H1 (cell line): ENCODE measurements at regions not wholly inside any gene's neighbourhood (a gene's known extent, or its start where the extent isn't known, plus 50 kb on each side); places are given as distances from the start of the nearest gene placed in this dataset.

Experiments used
- BCL11A ChIP-seq, 2 experiments: IDR thresholded peaks; one replicate each; pipeline ENCODE4 v1.6.1; 2011; ENCODE audit warnings: low read depth in 2 of 2, low read length in 2 of 2, mild to moderate bottlenecking in 2 of 2
- CTCF ChIP-seq, 3 experiments: IDR thresholded peaks; 1 replicate in 2 of 3; 2 replicates in 1 of 3; pipeline versions ENCODE4 v1.5.1 to v1.6.1; 2011; ENCODE audit warnings: low read length in 3 of 3, mild to moderate bottlenecking in 3 of 3, inconsistent platforms in 2 of 3, low read depth in 1 of 3, moderate library complexity in 1 of 3; ENCODE audit not compliant: insufficient read depth in 1 of 3; ENCODE audit errors: control extremely low read depth in 1 of 3
- HDAC6 ChIP-seq: IDR thresholded peaks from one replicate; pipeline ENCODE4 v1.7.1; 2012; ENCODE audit warnings: low read depth, mild to moderate bottlenecking, inconsistent platforms, low read length, moderate library complexity
- KDM1A ChIP-seq: fragments of 200-600, 300-600 bp; sonication (generic); IDR thresholded peaks from 2 replicates; pipeline ENCODE4 v1.7.1; 2016; ENCODE audit warnings: mild to moderate bottlenecking, low read length, borderline replicate concordance
- KDM4A ChIP-seq: IDR thresholded peaks from one replicate; pipeline ENCODE4 v1.7.1; 2012; ENCODE audit warnings: low read depth, mild to moderate bottlenecking, moderate library complexity, low read length, inconsistent platforms; ENCODE audit not compliant: severe bottlenecking
- POLR2AphosphoS5 ChIP-seq: IDR thresholded peaks from 2 replicates; pipeline ENCODE4 v1.6.1; 2011; ENCODE audit warnings: low read depth, low read length

GRCh38 chr1:115450501-115451040, 112.5 kb upstream of the NGF start (continued):
- no peak for TF ChIP-seq CTCF (IDR thresholded peaks at IDR 0.05; ENCODE audit: control extremely low read depth in 1 of 3, insufficient read depth in 1 of 3, low read depth in 1 of 3, low read length in 3 of 3)
- TF ChIP-seq KDM1A, result no peak
- TF ChIP-seq BCL11A (IDR thresholded peaks at IDR 0.05; ENCODE audit: low read depth in 2 of 2, low read length in 2 of 2), result no peak
- no peak for TF ChIP-seq KDM4A
- TF ChIP-seq HDAC6, result no peak
- no peak for TF ChIP-seq POLR2AphosphoS5
